Endothelial cell of umbilical vein (primary cell): ENCODE measurements at regions not wholly inside any gene's neighbourhood (a gene's known extent, or its start where the extent isn't known, plus 50 kb on each side); places are given as distances from the start of the nearest gene placed in this dataset.

Experiments used
- POLR2AphosphoS5 ChIP-seq: IDR thresholded peaks from 2 replicates; pipeline ENCODE4 v1.6.1; 2012; ENCODE audit warnings: low read depth, mild to moderate bottlenecking, control low read depth, low read length, moderate library complexity; ENCODE audit not compliant: insufficient read depth
- TF ChIP-seq, protein P1 (sequence below), 2 donors: IDR thresholded peaks; 1 replicate in 1 of 2; 2 replicates in 1 of 2; pipeline ENCODE4 v1.5.1; 2011; ENCODE audit warnings: low read length in 2 of 2, mild to moderate bottlenecking in 2 of 2, moderate library complexity in 2 of 2, control low read depth in 1 of 2, inconsistent platforms in 1 of 2, low read depth in 1 of 2; ENCODE audit not compliant: insufficient read depth in 1 of 2; ENCODE audit errors: extremely low read depth in 1 of 2
- TF ChIP-seq, protein P2 (sequence below): IDR thresholded peaks from 2 replicates; pipeline ENCODE4 v1.6.1; 2011; ENCODE audit not compliant: insufficient read depth, insufficient read length

DNA sequence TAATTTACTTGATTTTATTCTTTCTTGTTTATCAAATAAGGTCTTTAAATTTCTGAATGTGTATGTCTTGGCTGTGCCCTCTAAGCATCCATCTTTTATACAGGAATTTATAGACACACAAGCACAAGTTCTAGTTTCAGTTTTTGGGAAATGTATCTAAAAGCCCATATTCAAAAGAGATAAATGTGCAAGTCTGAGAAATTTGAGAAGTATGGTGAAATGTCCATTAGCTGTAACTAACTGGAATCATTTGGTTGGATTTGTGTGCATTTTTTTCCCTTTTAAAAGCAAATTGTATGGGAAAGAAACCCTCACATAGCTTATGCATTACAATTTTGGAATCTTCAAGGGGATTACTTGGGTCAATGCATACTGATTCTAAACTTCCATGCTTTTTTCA lies 532.0 kb downstream of the KLF5 start:
- TF ChIP-seq POLR2AphosphoS5 = no peak
- TF ChIP-seq, protein P1, sequence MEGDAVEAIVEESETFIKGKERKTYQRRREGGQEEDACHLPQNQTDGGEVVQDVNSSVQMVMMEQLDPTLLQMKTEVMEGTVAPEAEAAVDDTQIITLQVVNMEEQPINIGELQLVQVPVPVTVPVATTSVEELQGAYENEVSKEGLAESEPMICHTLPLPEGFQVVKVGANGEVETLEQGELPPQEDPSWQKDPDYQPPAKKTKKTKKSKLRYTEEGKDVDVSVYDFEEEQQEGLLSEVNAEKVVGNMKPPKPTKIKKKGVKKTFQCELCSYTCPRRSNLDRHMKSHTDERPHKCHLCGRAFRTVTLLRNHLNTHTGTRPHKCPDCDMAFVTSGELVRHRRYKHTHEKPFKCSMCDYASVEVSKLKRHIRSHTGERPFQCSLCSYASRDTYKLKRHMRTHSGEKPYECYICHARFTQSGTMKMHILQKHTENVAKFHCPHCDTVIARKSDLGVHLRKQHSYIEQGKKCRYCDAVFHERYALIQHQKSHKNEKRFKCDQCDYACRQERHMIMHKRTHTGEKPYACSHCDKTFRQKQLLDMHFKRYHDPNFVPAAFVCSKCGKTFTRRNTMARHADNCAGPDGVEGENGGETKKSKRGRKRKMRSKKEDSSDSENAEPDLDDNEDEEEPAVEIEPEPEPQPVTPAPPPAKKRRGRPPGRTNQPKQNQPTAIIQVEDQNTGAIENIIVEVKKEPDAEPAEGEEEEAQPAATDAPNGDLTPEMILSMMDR (IDR thresholded peaks at IDR 0.05; ENCODE audit: extremely low read depth in 1 of 2, insufficient read depth in 1 of 2, low read depth in 1 of 2, low read length in 2 of 2) = no peak
- TF ChIP-seq, protein P2, sequence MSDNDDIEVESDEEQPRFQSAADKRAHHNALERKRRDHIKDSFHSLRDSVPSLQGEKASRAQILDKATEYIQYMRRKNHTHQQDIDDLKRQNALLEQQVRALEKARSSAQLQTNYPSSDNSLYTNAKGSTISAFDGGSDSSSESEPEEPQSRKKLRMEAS = no peak
